ENCODE measurements at regions not wholly inside any gene's neighbourhood (a gene's known extent, or its start where the extent isn't known, plus 50 kb on each side); places are given as distances from the start of the nearest gene placed in this dataset.

DNA sequence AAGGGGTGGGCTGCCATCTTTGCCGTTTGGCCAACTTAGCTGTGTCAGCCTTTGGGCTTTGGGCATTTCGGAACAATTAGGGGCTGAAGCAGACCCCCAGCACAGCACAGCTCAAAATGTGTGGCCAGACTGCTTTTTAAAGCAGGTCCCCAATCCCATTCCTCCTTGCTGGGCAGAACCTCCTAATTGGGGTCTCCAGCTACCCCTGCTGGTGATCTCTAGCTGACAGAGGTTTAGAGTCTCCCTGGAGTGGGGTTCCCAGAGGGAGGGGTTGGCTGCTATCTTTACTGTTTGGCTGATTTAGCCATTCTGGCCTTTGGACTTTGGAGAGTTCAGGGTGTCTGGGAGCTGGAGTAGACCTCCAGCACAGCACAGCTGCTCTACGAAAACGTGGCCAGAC lies 71.5 kb upstream of the LHCGR start:
- H3K27ac Mint-ChIP-seq = no peak overlapping the region
- no peak for DNase-seq (ENCODE audit: extremely low spot score, unreplicated experiment)
- H3K4me3 Mint-ChIP-seq = no peak overlapping the region
- H3K36me3 Mint-ChIP-seq = no peaks in the 10 kb centered on the region
- no peaks in the 10 kb centered on the region for H3K4me1 Mint-ChIP-seq (ENCODE audit: unreplicated experiment)
- H3K9me3 Mint-ChIP-seq = no peaks in the 10 kb centered on the region
- no peaks in the 10 kb centered on the region for H3K27me3 Mint-ChIP-seq
- TF ChIP-seq, protein P1, sequence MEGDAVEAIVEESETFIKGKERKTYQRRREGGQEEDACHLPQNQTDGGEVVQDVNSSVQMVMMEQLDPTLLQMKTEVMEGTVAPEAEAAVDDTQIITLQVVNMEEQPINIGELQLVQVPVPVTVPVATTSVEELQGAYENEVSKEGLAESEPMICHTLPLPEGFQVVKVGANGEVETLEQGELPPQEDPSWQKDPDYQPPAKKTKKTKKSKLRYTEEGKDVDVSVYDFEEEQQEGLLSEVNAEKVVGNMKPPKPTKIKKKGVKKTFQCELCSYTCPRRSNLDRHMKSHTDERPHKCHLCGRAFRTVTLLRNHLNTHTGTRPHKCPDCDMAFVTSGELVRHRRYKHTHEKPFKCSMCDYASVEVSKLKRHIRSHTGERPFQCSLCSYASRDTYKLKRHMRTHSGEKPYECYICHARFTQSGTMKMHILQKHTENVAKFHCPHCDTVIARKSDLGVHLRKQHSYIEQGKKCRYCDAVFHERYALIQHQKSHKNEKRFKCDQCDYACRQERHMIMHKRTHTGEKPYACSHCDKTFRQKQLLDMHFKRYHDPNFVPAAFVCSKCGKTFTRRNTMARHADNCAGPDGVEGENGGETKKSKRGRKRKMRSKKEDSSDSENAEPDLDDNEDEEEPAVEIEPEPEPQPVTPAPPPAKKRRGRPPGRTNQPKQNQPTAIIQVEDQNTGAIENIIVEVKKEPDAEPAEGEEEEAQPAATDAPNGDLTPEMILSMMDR (conservative IDR thresholded peaks at IDR 0.05) = no peak

DNA sequence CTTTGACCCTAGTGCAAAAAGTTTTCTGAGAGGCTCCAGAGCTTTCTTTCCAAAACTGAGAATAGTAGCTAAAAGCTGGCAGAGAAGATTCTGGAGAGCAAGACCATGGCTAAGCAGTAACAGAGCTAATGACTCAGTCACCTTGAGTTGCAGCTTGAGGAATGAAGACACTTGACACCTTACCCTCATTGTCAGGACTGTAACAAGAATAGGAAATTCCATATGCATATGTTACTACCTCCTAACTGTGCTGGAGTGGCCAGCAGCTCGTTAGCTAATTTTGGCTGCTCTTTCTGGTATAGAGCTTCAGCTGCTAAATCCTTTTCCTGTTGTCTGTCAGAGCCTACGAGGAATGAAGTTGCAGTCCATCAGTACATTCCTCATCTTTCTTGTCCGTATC lies 68.6 kb upstream of the LHCGR start:
- no peaks in the 10 kb centered on the region for H3K9me3 Mint-ChIP-seq
- H3K4me1 Mint-ChIP-seq (ENCODE audit: unreplicated experiment) = no peaks in the 10 kb centered on the region
- H3K27me3 Mint-ChIP-seq = peaks cover 3% of the 10 kb centered on the region
- no peak overlapping the region for H3K4me3 Mint-ChIP-seq
- H3K27ac Mint-ChIP-seq = no peak overlapping the region
- H3K36me3 Mint-ChIP-seq = no peaks in the 10 kb centered on the region
- TF ChIP-seq, protein P1 (conservative IDR thresholded peaks at IDR 0.05) = no peak
- no peak for DNase-seq (ENCODE audit: extremely low spot score, unreplicated experiment)

DNA sequence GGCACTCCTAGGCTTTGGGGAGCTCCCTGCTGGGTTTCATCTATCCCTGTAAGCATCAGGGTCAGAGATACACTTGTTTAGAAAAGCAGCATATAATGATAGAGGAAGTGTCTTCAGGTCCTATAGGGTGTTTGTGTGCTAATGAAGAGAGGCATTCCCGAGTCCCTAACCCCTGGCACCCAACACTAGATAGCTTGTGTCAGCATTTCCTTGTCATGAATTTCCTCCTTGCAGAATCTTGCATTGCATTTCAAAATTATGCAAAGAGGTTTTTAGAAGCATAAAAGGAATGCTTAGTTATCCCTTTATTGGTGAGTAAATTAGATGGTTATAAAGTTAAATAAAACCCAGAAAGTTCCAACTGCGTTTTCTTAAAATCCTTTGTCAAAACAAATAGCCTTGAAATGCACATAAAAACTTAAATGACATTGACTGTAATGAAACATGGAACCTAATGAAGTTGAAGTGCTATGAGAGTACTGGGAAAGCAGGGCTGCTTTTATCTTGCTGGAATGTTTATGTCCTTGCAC lies 63.7 kb upstream of the LHCGR start:
- Mint-ChIP-seq H3K27ac (no peak overlapping the region), H3K4me3 (no peak overlapping the region), H3K36me3 (no peaks in the 10 kb centered on the region), H3K9me3 (no peaks in the 10 kb centered on the region), H3K27me3 (peaks cover 3% of the 10 kb centered on the region), H3K4me1 (ENCODE audit: unreplicated experiment) (no peaks in the 10 kb centered on the region)
- TF ChIP-seq, protein P1 (conservative IDR thresholded peaks at IDR 0.05) = no peak
- DNase-seq (ENCODE audit: extremely low spot score, unreplicated experiment) = no peak

DNA sequence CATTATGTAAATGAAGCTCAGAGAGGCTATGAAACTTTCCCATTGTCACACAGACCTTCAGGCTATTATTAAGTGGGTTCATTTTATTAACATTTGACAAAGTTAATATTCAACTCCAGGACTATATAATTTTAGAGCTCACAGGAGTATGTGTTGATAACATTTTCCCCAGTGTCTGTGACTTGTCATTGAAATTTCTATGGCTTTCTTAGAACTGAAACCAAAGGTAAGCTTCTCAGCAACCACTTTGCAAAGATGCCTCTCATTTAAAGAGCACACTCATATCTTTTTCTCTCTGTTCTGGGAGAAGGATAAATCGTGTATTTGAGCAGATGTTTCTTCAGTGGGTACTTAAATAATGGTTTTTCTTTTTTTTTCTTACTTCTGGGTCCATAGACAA lies 61.8 kb upstream of the LHCGR start:
- H3K4me1 Mint-ChIP-seq (ENCODE audit: unreplicated experiment) = no peaks in the 10 kb centered on the region
- no peak overlapping the region for H3K4me3 Mint-ChIP-seq
- no peaks in the 10 kb centered on the region for H3K9me3 Mint-ChIP-seq
- TF ChIP-seq, protein P1 (conservative IDR thresholded peaks at IDR 0.05) = no peak
- peaks cover 3% of the 10 kb centered on the region for H3K27me3 Mint-ChIP-seq
- no peaks in the 10 kb centered on the region for H3K36me3 Mint-ChIP-seq
- no peak for DNase-seq (ENCODE audit: extremely low spot score, unreplicated experiment)
- no peak overlapping the region for H3K27ac Mint-ChIP-seq

DNA sequence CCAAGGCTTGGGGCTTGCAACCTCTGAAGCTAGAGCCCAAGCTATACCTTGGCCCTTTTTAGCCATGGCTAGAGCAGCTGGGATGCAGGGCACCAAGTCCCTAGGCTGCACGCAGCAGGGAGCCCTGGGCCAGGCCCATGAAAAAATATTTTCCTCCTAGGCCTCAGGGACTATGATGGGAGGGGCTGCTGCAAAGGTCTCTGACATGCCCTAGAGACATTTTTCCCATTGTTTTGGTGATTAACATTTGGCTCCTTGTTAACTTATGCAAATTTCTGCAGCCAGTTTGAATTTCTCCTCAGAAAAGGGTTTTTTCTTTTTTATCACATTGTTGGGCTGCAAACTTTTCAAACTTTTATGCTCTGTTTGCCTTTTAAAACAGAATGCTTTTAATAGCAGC lies 56.9 kb upstream of the LHCGR start:
- TF ChIP-seq, protein P1 (conservative IDR thresholded peaks at IDR 0.05) = no peak
- H3K27ac Mint-ChIP-seq = no peak overlapping the region
- no peaks in the 10 kb centered on the region for H3K36me3 Mint-ChIP-seq
- no peak overlapping the region for H3K4me3 Mint-ChIP-seq
- H3K4me1 Mint-ChIP-seq (ENCODE audit: unreplicated experiment) = no peaks in the 10 kb centered on the region
- DNase-seq (ENCODE audit: extremely low spot score, unreplicated experiment) = no peak
- H3K27me3 Mint-ChIP-seq = peaks cover 4% of the 10 kb centered on the region
- no peaks in the 10 kb centered on the region for H3K9me3 Mint-ChIP-seq

DNA sequence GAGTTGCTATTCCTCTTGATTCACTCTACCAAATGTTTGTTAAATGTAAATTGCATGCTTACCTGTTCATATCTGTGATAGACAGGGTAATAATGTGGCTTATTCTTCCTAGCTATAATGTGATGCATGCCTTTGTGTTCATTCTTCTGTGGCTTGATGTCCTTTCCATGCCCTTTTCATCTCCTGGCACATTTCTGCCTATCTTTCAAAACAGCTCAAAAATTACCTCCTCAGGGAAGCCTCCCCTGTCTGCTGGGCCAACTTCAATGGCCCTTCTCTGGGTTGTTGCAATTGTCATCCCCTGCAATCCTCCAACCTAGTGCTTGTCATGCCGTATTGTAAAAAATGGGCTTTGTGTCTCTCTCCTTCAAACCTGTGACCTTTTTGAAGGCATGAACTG lies 52.8 kb upstream of the LHCGR start:
- Mint-ChIP-seq H3K9me3 (no peaks in the 10 kb centered on the region), H3K4me3 (no peak overlapping the region), H3K4me1 (ENCODE audit: unreplicated experiment) (no peaks in the 10 kb centered on the region), H3K27me3 (peaks cover 4% of the 10 kb centered on the region), H3K36me3 (no peaks in the 10 kb centered on the region), H3K27ac (no peak overlapping the region)
- TF ChIP-seq, protein P1 (conservative IDR thresholded peaks at IDR 0.05) = no peak
- DNase-seq (ENCODE audit: extremely low spot score, unreplicated experiment) = no peak
